Mesenchymal stem cell (in vitro differentiated cells and primary cell): ENCODE measurements at regions not wholly inside any gene's neighbourhood (a gene's known extent, or its start where the extent isn't known, plus 50 kb on each side); places are given as distances from the start of the nearest gene placed in this dataset.

Source experiments
- DNase-seq: peaks from one replicate; pipeline ENCODE4 v3.0.0-alpha.2; 2013
- H2AFZ ChIP-seq: one replicate; pipeline ENCODE4 v1.6.1; 2013; ENCODE audit warnings: low read depth, mild to moderate bottlenecking, control low read depth, inconsistent platforms, low read length, moderate library complexity
- H2AK5ac ChIP-seq: 2 replicates; pipeline ENCODE4 v1.6.1; 2013; ENCODE audit warnings: low read length, moderate library complexity, mild to moderate bottlenecking, inconsistent platforms; ENCODE audit not compliant: severe bottlenecking
- H2BK120ac ChIP-seq: one replicate; pipeline ENCODE4 v1.6.1; 2013; ENCODE audit warnings: low read depth, mild to moderate bottlenecking, inconsistent platforms, low read length, moderate library complexity
- H2BK12ac ChIP-seq, 2 experiments: one replicate each; pipeline ENCODE4 v1.6.1; 2013; ENCODE audit warnings: inconsistent platforms in 2 of 2, low read length in 2 of 2, mild to moderate bottlenecking in 2 of 2, moderate library complexity in 2 of 2, control low read depth in 1 of 2
- H2BK15ac ChIP-seq: one replicate; pipeline ENCODE4 v1.6.1; 2013; ENCODE audit warnings: mild to moderate bottlenecking, low read depth, inconsistent platforms; ENCODE audit not compliant: poor library complexity, severe bottlenecking
- H2BK5ac ChIP-seq: 2 replicates; pipeline ENCODE4 v1.6.1; 2013; ENCODE audit warnings: low read depth, mild to moderate bottlenecking, low read length, control low read depth, inconsistent platforms; ENCODE audit not compliant: poor library complexity, severe bottlenecking
- H3K14ac ChIP-seq, 2 experiments: one replicate each; pipeline ENCODE4 v1.6.1; 2013; ENCODE audit warnings: inconsistent platforms in 2 of 2, low read length in 2 of 2, control low read depth in 1 of 2, mild to moderate bottlenecking in 1 of 2, moderate library complexity in 1 of 2
- H3K18ac ChIP-seq, 2 experiments: one replicate each; pipeline ENCODE4 v1.6.1; 2013; ENCODE audit warnings: inconsistent platforms in 2 of 2, low read length in 2 of 2, control low read depth in 1 of 2, low read depth in 1 of 2, mild to moderate bottlenecking in 1 of 2
- H3K23ac ChIP-seq, 2 experiments: one replicate each; pipeline ENCODE4 v1.6.1; 2013; ENCODE audit warnings: inconsistent platforms in 2 of 2, low read length in 2 of 2, mild to moderate bottlenecking in 2 of 2, moderate library complexity in 2 of 2, control low read depth in 1 of 2
- H3K27ac ChIP-seq: 2 replicates; pipeline ENCODE4 v1.5.1; 2013; ENCODE audit warnings: mild to moderate bottlenecking, moderate library complexity, low read length, control low read depth, inconsistent platforms; ENCODE audit not compliant: poor library complexity, severe bottlenecking
- H3K27me3 ChIP-seq, 2 experiments: 2 replicates each; pipeline versions ENCODE4 v1.6.1 to v1.7.0; 2013; ENCODE audit warnings: low read length in 2 of 2, mild to moderate bottlenecking in 2 of 2, moderate library complexity in 2 of 2, control low read depth in 1 of 2, inconsistent platforms in 1 of 2; ENCODE audit not compliant: control insufficient read depth in 1 of 2, insufficient read depth in 1 of 2
- H3K36me3 ChIP-seq, 2 experiments: 2 replicates each; pipeline versions ENCODE4 v1.6.1 to v1.7.0; 2013; ENCODE audit warnings: low read length in 2 of 2, control low read depth in 1 of 2, inconsistent platforms in 1 of 2, low read depth in 1 of 2, mild to moderate bottlenecking in 1 of 2; ENCODE audit not compliant: insufficient read depth in 2 of 2, control insufficient read depth in 1 of 2
- H3K4ac ChIP-seq, 2 experiments: one replicate each; pipeline ENCODE4 v1.6.1; 2013; ENCODE audit warnings: inconsistent platforms in 2 of 2, low read length in 2 of 2, mild to moderate bottlenecking in 2 of 2, moderate library complexity in 2 of 2, control low read depth in 1 of 2, low read depth in 1 of 2
- H3K4me1 ChIP-seq: 2 replicates; pipeline ENCODE4 v1.6.1; 2013; ENCODE audit warnings: low read depth, low read length, control low read depth; ENCODE audit not compliant: control insufficient read depth, insufficient read depth
- H3K4me2 ChIP-seq: 2 replicates; pipeline ENCODE4 v1.6.1; 2013; ENCODE audit warnings: low read length, mild to moderate bottlenecking, inconsistent platforms; ENCODE audit not compliant: poor library complexity, severe bottlenecking
- H3K4me3 ChIP-seq, 2 experiments: 2 replicates each; pipeline versions ENCODE4 v1.5.1 to v1.7.0; 2013; ENCODE audit warnings: low read length in 2 of 2, mild to moderate bottlenecking in 2 of 2, control low read depth in 1 of 2, low read depth in 1 of 2; ENCODE audit not compliant: insufficient read depth in 1 of 2
- H3K79me1 ChIP-seq: replicated peaks from 2 replicates; pipeline ENCODE4 v1.6.1; 2013; ENCODE audit warnings: mild to moderate bottlenecking, control low read depth, low read length, inconsistent platforms; ENCODE audit not compliant: poor library complexity, severe bottlenecking
- H3K9ac ChIP-seq: 2 replicates; pipeline ENCODE4 v1.7.0; 2013; ENCODE audit warnings: mild to moderate bottlenecking, low read length, moderate library complexity
- H3K9me3 ChIP-seq: 2 replicates; pipeline ENCODE4 v1.7.0; 2013; ENCODE audit warnings: mild to moderate bottlenecking, low read length; ENCODE audit not compliant: control insufficient read depth
- H4K8ac ChIP-seq: one replicate; pipeline ENCODE4 v1.6.1; 2013; ENCODE audit warnings: inconsistent platforms, mild to moderate bottlenecking, low read length, moderate library complexity
- H4K91ac ChIP-seq: one replicate; pipeline ENCODE4 v1.6.1; 2013; ENCODE audit warnings: mild to moderate bottlenecking, low read length, inconsistent platforms
- WGBS: methylation state at CpG from one replicate; pipeline ENCODE4 v1.1.7; 2013; ENCODE audit warnings: mixed read lengths; 5-methylcytosine and 5-hydroxymethylcytosine counted together

DNA sequence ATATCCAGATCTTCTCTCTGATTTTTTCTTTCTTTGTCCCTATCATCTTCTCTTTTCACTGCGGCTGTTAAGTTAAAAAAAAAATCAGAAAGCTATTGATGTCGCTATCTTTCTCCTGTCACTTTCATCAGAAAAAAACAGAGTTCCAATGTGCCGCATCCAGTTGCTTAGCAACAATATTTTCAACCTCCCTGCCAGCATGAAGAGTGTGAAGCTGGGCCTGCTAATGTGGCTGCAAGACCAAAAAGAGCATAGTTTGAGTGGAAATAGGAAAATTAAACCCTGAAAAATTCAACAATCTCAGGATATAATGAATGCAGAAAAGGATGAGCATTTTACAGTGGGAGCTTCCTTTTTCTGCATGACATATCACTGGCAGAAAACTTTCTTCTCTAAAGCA lies 1025.4 kb upstream of the LRFN5 start:
- H3K79me1 ChIP-seq: no peaks in the 10 kb centered on the region
- no peak overlapping the region for H3K9ac ChIP-seq
- H3K4me3 ChIP-seq: no peak overlapping the region
- no peak overlapping the region for H3K27ac ChIP-seq
- no peak overlapping the region for H3K23ac ChIP-seq
- WGBS: 97% methylated on average over 2 of the region's 3 CpGs
- no peak overlapping the region for H3K4ac ChIP-seq
- H2BK5ac ChIP-seq: no peak overlapping the region
- H2AK5ac ChIP-seq: no peak overlapping the region
- H2BK120ac ChIP-seq: no peak overlapping the region
- no peak overlapping the region for H2BK15ac ChIP-seq
- no peaks in the 10 kb centered on the region for H3K36me3 ChIP-seq
- H3K18ac ChIP-seq: no peak overlapping the region
- no peak overlapping the region for H3K4me2 ChIP-seq
- no peak overlapping the region for H4K8ac ChIP-seq
- H2BK12ac ChIP-seq: no peak overlapping the region
- DNase-seq: no peak
- H3K4me1 ChIP-seq: no peaks in the 10 kb centered on the region
- no peak overlapping the region for H2AFZ ChIP-seq
- H4K91ac ChIP-seq: no peak overlapping the region
- no peak overlapping the region for H3K14ac ChIP-seq
- no peaks in the 10 kb centered on the region for H3K27me3 ChIP-seq
- H3K9me3 ChIP-seq: no peaks in the 10 kb centered on the region

DNA sequence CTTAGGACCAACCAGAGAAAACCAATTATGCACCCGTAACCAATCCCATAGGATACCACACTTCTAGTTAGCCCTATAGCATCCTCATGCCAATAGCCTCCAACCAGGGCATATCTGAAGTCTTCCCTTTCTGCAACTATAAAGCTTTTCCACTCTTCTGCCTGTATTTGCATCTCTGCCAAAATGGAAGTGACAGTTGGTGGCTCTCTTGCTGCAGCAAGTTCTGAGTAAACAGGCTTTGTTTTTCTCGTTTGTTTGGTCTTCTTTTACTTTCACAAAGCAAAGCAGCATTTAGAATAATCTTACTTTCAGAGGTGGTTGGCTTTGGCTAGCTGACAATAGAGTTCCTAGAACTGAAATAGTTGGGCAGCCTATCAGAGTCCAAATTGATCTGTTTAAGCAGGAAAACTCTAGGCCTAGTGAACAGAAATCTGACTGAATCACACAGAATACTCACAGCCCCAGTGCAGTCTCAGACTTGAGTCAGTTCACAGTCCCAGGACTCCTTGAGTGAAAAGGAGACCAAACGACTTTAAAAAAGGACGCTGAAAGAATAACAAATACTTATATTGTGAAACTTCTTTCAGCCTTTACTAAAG lies 1029.7 kb upstream of the LRFN5 start:
- Histone ChIP-seq H3K4me3 (no peak overlapping the region), H3K23ac (no peak overlapping the region), H3K18ac (no peak overlapping the region), H3K4me2 (no peak overlapping the region), H3K36me3 (no peaks in the 10 kb centered on the region), H3K14ac (no peak overlapping the region), H2BK5ac (no peak overlapping the region), H2AK5ac (no peak overlapping the region), H3K27ac (no peak overlapping the region), H3K4ac (no peak overlapping the region), H4K91ac (no peak overlapping the region), H2BK15ac (no peak overlapping the region), H2BK12ac (no peak overlapping the region), H2BK120ac (no peak overlapping the region), H3K27me3 (no peaks in the 10 kb centered on the region), H3K9ac (no peak overlapping the region), H4K8ac (no peak overlapping the region), H3K9me3 (no peaks in the 10 kb centered on the region), H3K79me1 (no peaks in the 10 kb centered on the region), H3K4me1 (no peaks in the 10 kb centered on the region), H2AFZ (no peak overlapping the region)
- DNase-seq: no peak
- 96% methylated on average over 1 of the region's 4 CpGs for WGBS

DNA sequence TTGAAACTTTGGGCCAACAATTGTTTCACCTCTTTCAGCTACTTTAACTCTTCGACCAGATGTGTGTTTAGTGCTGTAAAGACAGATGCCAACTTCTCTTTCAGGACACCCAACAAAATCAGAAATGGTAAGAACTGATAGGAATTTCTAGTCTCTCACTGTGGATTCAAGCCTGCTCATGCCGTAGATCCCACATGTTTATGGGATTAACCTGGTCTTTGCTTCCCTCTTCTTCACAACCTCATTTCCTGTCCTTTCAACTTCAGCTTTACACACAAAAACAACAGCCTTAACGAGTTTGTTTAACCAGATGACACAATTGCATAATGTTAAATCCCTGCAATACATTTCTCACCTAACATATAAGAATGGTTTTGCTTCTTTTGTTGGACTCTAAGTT lies 1031.9 kb upstream of the LRFN5 start:
- Histone ChIP-seq H3K79me1 (no peaks in the 10 kb centered on the region), H2BK12ac (no peak overlapping the region), H4K8ac (no peak overlapping the region), H3K4me2 (no peak overlapping the region), H3K36me3 (no peaks in the 10 kb centered on the region), H3K4me3 (no peak overlapping the region), H4K91ac (no peak overlapping the region), H3K9ac (no peak overlapping the region), H2AK5ac (no peak overlapping the region), H3K27ac (no peak overlapping the region), H2AFZ (no peak overlapping the region), H3K27me3 (no peaks in the 10 kb centered on the region), H2BK5ac (no peak overlapping the region), H2BK15ac (no peak overlapping the region), H3K14ac (no peak overlapping the region), H3K4me1 (no peaks in the 10 kb centered on the region), H3K23ac (no peak overlapping the region), H3K4ac (no peak overlapping the region), H2BK120ac (no peak overlapping the region), H3K9me3 (no peaks in the 10 kb centered on the region), H3K18ac (no peak overlapping the region)
- 54% methylated on average over 3 of the region's 3 CpGs for WGBS
- no peak for DNase-seq

DNA sequence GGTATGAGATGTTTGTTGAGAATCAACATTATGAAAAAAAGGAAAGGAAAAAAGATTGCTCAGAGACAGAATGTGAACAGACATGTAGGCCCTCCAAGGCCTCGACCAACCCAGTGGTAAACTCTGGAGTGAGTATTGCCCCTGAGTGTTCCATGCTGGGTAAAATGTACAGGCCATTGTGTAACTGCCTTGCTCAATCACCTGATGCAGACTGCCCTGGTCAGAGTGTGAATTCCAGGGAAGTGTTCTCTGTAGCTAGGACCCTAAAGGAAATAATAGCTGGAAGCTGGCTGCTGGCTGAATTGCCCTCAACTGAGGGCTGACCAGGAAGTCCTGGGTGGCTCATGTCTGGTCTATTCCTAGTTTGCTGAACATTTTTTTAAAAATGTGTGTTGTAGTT lies 1081.4 kb upstream of the LRFN5 start:
- Histone ChIP-seq H3K36me3 (no peaks in the 10 kb centered on the region), H3K79me1 (no peaks in the 10 kb centered on the region), H2BK12ac (no peak overlapping the region), H2BK5ac (no peak overlapping the region), H3K4me2 (no peak overlapping the region), H2AFZ (peak overlapping the region; percentile 42), H3K18ac (no peak overlapping the region), H2AK5ac (no peak overlapping the region), H2BK120ac (no peak overlapping the region), H3K9me3 (no peaks in the 10 kb centered on the region), H3K14ac (no peak overlapping the region), H4K8ac (no peak overlapping the region), H3K4ac (no peak overlapping the region), H4K91ac (no peak overlapping the region), H3K27me3 (no peaks in the 10 kb centered on the region), H3K27ac (no peak overlapping the region), H3K4me1 (no peaks in the 10 kb centered on the region), H3K9ac (no peak overlapping the region), H3K23ac (no peak overlapping the region), H2BK15ac (no peak overlapping the region), H3K4me3 (no peak overlapping the region)
- DNase-seq: no peak
- WGBS: 80% methylated on average over 1 of the region's 1 CpG
